ENCODE measurements at regions not wholly inside any gene's neighbourhood (a gene's known extent, or its start where the extent isn't known, plus 50 kb on each side); places are given as distances from the start of the nearest gene placed in this dataset.

DNA sequence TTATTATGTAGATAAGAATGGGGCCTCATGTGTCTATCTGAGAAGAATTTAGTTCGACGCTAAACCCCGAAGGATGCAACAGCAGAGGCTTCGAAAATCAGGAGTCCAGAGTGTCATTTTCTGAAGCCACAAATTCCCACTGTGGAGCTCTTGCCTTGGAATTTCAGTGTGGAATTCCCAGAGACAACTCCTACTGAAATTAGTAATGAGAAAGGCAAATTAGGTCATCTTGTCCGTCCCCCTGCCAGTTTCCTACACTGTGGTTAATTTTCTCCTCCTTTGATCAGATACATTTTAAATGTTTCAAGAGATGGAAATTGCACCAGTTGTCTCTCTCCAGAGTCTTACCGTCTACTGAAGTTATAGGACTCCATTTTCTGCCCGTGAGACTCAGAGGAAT is 633.6 kb downstream of the BNC2 start:
- no peak for DNase-seq (ENCODE audit: low read depth in 2 of 2)

DNA sequence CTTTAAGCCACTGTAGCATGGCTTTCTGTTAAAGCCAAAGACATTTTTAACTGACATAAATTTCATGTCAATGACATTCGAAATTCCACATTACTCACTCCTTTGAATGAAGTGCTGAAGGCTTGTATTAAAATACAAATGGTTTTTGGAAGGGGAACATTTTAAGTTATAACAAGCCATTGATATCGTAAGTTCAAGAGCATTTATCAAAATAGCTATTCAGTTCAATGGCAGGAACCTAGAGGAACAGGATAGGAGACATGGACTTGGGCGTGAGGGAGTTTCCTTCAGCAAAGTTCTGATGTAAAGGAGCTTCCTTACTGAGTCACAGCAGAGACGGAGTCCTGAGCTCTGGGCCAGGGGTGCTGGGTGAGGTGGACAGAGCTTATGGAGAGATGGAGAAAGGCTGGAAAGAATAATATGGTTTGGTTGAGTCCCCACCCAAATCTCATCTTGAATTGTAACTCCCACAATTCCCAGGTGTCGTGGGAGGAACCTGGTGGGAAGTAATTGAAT is 631.8 kb downstream of the BNC2 start:
- DNase-seq (ENCODE audit: low read depth in 2 of 2): no peak

DNA sequence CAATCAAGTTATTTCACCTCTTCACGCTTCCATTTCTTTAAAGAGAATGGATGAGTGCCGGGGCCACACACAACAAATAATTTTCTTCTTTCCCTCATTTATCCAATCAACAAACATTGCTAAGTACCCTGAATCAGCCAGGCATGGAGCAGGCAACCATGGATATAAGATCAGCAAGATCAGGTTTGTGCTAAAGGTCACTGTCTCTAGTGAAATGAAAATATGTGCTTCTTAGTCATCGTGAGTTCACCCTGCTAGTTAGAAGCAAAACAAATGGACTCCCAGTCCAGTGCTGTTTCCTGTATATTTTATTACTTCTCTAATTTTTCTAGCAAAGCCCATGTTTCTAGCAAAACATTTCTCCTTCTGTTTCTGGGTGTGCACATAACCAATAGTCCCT is 629.2 kb downstream of the BNC2 start:
- DNase-seq (ENCODE audit: low read depth in 2 of 2): no peak

DNA sequence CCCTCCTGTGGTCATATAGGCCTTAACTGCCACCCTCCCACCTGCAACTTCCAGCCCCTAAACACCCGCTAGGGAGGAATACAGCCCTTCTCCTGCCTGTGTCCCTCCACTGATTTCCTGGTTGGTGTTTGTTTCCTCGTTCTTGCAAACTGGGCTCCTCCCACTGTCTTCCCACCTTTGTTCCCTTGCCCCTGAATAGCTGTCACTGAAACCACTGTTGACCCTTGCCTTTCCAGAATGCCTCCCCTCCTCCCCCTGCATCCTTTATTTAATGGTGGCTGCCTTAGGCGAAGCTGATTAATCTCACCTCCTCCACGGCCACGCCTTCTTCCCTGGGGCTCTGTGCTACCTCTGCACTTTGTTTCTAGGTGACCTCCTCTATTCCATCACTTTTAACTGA is 626.7 kb downstream of the BNC2 start:
- no peak for DNase-seq (ENCODE audit: low read depth in 2 of 2)

DNA sequence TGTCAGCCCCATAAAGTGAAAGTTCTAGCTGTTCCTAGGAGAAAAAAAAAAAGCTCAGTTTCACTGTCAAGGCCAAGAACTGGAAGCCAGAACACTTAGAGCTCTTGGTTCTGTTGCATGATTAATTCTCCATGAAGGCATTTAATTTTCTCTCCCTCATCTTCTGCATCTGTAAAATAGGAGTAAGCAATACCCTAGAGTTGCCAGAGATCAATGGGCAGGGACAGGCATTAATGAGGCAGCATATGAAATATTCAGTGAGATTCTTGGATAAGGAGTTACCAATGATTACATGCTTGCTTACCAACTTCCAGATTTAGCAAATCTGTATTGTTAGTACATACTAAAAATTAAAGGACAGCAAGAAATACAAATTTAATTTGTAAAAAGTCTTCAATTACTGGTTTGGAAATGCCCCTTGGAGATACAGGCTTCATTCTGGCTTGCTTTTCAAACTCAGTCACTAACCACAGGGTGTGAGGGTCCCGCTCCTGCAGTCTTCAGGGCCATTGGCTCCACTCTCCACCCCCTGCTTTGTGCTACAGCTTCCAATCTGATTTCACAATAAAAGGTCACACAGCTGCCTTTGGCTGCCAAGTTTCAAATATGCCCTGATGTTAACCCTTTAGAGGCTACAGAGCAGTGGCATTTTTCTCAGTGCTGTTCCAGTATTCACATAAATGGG is 624.6 kb downstream of the BNC2 start:
- DNase-seq (ENCODE audit: low read depth in 2 of 2): no peak

DNA sequence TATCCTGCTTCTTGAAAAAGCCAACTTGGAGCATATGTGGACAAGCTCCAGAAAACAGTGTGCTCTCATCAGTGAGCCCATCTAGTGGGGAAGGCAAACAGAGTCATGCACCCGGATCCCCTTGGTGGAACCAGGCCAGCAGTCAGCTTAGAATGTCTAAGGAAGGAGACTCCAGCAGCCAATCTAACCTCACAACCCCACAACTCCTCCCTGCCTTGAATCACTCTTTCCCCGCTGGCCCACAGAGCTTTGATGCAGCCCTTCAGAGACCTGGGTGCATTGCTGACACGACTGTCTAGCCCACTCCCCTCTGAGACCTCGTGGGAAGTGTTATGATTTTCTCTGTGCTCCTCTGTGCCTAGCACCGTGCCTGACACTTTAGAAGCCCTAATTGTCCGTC is 623.7 kb downstream of the BNC2 start:
- DNase-seq (ENCODE audit: low read depth in 2 of 2): no peak

DNA sequence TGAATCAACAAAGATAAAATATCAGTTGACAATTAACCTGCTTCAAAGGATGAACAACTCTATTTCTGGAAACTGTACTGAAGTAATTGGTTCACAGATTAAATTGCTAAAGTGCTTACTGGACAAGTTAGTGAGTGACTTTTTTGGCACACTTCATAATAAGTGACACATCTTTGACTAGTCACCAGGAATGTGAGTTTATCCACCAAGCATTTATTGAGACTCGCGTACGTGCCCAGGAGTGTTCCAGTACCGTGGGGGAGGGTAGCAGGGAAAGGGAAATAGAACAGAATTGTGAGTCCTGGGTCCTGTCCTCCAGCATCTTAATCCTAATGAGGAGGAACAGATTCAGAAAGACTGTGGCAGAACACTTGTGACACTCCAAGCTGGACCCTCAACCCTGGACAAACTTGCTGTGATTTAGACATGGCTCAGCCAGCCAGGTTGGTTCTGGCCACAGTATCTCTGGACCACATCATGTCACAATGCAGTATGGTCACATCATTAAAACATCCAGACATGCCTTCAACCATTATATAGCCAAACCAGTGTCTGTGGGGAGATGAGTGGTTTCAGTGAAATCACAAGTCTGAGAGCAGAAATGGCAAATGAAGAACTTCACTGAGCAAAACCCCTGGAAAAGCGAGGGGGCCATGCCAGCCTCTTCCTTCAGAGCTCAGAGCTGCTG is 623.1 kb downstream of the BNC2 start:
- no peak for DNase-seq (ENCODE audit: low read depth in 2 of 2)

DNA sequence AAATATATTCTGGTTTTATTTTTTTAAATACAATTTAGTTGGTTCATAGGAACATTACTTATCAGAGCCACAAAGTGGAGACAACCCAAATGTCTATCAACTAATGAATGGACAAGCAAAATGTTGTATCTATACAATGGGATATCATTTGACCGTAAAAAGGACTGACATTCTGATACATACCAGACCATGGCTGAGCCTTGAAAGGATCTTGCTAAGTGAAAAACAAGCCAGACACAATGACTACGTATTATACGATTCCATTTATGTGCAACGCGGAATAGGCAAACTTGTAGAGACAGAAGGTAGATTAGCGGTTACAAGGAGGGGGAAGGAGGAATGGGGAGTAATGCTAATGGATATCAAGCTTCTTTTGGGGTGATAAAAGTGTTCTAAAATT is 621.6 kb downstream of the BNC2 start:
- DNase-seq (ENCODE audit: low read depth in 2 of 2): no peak

DNA sequence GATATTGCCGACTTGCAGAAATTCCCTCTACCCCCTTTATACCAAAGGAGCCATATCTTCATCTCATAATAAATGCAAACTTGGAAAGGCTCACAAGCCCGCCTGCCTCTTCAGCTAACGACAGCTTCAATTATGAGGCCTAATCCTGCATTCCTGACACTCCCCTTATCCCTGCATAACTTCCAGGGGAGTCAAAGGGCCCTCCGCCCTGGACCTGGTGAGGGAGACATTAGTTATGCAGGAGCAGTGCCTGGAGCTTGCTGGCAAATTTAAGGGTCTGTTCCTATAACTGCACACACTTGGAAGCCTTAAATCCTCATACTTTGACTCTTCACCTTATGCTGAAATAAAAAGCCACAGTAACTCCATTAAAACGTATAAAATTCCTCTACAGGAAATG is 617.9 kb downstream of the BNC2 start:
- DNase-seq (ENCODE audit: low read depth in 2 of 2): no peak

DNA sequence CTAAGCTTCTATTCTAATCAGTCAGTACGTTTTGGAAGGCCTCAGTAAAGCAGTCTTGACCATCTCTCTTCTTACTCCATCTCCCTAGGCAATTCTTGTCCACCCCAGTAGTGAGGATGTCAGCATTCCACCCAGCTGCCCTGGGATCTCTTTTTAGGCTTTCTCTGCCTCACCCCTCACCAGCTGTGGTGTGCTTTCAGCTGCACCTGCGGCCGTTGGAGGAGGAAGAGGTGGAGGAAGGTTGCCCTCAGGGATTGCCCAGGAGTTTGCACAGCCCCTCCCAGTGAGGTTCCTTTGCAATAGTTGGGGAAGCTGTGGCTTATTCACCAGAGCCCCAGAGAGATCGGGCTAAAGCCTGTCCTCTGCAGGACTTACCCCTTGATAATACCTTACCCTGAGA is 615.8 kb downstream of the BNC2 start:
- no peak for DNase-seq (ENCODE audit: low read depth in 2 of 2)

DNA sequence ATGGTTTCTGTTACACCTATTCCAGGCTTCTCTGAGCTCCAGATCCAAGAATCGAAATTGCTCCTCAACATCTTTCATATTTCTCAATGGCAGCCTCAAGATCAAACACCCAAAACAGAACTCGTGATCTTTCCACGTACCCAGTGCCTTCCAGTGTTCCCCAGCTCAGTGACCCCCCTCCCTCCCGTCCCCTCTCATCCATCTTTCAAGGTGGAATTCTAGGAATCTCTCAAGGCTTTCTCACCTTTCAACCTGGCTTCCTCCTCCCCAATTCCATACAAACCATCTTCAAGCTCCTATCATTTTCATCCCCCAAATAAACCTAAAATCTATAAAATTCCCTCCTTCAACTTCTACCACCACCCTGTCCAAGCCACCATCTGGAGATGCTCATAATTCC is 615.3 kb downstream of the BNC2 start:
- DNase-seq (ENCODE audit: low read depth in 2 of 2): no peak

DNA sequence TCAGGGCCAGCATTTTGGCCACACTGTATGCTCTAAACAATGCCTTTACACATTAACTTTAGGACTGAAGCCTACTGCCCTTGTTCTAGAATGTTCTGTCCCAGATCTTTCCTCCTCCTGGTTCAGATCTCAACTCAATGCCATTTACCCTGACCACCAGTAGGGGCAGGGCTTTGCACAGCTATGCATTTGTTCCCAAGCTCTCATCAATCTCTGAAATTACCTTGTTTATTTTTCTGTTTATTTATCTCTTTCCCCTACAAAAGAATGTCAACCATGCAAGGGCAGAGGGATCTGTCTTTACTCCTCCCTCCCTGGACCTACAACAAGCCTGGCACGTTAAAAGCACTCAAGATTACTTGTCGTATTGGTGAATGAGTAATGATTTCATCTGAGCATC is 612.9 kb downstream of the BNC2 start:
- DNase-seq (ENCODE audit: low read depth in 2 of 2): no peak

DNA sequence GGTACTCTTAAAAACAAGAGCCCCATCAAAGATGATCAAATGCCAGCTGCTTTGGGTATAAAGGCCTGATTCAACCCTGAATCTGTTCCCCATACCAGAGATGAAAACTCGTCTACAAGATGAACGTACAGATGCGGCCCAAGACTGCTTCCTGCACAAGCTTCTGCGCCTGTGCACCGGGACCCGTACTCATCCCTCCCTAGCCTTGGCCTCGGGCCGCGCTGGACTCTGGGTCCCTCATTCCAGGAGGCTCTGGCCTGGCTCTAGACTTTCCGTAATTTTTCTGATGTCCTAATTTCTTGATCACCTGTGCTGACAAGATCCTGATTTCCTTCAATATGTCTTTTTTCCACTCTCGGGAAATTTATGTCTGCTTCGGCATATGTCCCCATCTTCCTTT is 612.3 kb downstream of the BNC2 start:
- DNase-seq (ENCODE audit: low read depth in 2 of 2): no peak

DNA sequence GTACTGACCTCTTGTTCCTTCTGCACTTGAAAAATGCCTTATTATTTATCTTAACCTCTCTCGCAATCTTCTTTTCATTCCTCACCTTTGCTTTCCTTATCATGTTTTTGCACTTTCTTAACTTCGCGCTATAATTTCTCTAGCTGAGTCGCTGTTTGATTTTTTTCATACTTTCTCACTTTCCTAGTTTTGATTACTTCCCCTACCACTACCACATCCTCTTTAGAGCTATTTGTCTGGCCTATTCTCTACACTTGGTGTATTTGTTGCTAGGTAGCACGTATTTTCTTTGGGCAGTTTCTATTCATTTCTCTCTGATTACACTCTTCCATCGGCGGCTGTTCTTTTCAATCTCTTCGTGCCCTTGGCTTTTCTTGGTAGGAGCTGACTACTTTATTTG is 611.8 kb downstream of the BNC2 start:
- no peak for DNase-seq (ENCODE audit: low read depth in 2 of 2)

DNA sequence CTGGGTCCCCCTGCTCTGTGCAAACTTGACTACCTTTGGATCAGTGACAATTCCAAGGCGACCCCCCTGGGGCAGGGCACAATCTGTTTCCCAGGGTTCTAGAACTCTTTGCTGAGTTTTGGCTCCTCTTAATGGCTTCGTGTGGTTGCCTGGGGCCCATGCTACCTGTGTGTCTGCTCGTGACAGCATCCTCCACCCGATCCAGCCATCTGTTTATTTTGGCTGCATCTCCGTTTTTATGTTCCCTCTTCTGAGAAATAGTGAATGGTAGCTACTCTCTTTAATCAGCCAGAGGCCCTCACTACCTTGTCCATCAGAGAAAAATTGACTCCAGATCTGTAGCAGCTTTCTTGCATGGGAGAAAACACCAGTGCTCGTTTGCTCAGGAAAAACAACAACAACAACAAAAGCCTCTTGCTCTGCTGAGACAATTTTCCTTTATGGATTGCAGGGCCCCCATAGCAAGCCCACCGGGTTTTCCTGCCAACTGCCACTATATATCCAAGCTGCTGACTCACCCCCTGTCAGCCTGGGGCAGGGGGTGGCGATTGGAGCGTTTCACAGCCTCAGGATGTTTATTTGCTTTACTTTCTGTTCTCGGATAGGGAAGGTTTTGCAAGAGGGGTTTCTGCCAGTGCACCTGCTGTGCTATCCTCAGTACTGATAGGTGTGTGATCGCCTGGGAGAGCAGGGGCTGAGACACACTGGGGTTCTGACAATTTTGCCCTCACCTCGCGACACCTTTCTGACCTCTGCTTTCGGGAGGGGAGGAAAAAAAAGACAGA is 607.8 kb downstream of the BNC2 start:
- no peak for DNase-seq (ENCODE audit: low read depth in 2 of 2)

DNA sequence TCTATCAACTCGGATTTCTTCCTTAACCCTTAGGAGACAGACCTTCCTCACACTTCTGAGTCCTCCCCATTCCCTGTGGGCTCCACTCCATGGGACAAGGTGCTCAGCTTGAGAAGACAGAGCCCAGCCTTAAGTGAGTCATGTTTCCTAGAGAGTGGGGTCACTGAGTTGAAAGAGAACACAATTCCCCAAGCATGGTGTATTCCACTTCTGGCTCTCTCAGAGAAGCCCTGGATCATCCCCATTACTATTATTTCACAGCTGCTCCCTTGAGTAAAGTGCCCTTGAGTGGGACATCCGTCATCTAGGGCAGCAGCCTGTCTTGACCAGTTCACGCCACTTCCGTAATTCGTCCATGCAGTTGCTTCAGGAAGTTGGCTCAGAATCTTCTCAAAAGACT is 604.8 kb downstream of the BNC2 start:
- no peak for DNase-seq (ENCODE audit: low read depth in 2 of 2)

DNA sequence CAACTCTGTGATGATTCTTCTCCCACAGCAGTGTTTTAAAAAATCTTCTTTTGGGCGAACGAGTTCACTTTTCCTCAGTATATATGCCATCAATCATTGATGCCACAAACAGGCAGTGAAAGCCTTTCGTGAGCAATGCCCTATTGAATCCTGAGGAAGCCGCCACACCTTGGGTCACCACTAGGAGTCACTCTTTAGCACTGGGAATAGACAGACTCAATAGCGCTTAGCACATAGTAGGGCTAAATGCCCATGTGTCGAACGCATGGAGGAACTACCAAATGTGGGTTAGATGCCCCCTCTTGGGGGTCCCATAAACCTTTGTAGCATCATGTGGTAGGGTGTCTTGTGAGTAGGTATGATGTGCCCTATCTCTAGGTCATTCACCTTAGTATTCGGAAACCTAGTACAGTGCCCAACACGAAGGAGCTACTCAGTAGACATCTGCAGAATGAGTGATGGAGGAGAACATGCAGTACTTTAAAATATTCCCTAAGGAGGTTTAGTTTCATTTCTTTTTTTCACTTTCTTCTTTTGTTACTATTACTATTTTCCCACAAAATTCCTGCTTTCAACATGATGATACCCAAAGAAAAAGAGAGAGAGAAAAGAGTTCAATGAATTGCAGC is 603.7 kb downstream of the BNC2 start:
- DNase-seq (ENCODE audit: low read depth in 2 of 2): no peak

DNA sequence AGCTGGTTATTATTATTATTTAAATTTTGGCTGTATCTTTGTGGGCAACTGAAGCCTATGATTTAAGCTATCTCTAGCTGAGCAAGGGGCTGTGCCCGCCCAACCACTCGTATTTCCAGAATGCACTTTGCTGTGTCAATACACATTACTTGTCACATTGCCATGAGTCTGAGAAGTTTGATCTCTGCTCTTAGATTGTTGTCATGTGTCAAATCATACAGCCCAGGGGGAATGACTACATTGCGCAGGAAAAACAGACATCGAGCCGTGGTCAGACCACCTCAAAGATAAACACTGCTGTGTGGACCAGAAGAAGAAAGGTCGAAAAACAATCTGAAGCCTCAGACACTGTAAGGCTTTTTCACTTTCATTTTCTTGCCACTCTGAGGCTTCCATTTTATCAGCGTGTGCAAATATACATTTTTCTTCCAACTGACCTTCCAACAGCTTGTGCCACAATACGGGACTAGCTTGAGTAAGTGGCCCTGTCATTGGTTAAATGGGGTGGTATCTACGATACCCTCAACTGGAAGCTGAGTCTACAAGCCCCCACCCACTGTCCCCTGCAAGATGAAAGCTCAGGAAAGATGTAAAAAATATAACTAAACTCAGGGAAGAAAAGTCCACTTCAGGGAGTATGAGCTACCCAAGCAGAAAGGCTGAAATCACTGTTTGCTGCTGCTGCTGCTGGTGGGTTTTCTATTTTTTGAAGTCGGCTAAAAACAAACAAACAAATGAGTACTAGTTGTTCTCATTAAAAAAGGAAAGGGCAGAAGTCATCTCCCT is 603.0 kb downstream of the BNC2 start:
- no peak for DNase-seq (ENCODE audit: low read depth in 2 of 2)

DNA sequence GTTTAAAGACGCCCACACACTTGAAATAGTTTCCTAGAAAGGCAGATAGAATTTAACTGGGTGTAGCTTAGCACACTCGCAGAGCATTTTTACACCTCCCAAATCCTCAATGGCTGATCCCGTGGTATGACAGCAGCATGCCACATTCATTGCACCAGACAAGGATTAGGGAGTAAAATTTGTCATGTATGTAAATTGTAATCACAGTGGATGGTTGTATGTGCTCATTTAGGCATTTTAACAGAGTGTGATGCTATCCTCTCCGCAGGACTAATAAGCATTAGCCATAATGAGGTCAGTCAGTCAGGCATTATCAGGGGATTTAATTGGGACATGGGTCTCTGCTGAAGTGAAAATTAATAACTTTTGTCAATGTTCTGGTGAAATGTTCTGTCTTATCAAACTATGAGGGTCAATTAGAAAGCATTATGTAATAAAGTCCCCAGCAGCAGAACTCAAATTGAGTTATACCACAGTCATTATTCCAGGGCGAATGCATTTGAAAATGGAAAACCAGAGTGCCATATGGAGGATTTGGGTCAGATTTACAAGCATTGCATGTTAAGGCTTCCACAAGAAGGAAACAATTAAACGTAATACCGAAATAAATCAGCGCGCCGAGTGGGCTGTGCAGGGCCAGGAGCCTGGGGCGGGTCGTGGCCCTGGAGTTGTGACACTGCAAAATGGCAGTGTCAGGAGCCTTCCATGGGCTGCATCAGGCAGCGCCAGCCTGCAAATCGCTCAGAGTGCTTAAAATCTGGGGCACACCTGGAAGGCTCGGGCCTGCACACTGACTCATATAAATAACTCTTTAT is 602.2 kb downstream of the BNC2 start:
- no peak for DNase-seq (ENCODE audit: low read depth in 2 of 2)

DNA sequence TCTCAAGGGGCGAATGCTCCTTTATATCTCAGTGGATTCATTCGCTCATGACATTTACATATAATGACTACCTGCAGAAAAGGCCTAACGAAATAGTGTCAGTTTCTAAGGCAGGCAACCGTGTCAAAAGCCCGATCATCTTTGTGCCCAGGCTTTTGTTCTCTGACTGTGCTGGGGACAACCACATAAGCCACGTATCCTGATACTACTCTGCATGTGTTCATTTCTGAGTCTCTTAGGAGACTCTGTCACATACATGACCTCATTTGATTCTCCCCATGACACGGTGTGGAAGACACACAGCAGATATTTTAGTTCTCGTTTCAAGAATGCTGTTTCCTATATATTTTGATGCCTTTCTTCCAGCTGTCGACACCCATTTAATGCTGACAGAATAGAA is 598.5 kb downstream of the BNC2 start:
- no peak for DNase-seq (ENCODE audit: low read depth in 2 of 2)

DNA sequence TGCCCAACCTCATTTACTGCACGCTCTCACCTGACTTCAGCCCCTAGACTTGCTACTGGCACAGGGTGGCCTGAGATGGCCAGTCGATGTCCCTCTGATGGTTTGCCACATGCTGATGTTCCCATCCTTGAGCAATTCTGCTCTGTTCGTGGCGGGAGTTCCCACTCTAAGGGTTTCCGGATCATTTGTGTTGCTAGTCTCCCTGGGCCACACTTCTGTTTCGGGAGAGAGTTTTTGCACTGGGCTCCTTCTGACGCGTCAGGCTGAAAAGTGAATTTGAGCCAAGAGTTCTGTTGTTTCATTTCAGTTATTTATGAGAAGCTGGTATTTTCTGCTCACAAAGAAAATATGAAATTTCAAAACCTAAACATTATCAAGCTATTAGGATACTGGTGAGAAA is 597.7 kb downstream of the BNC2 start:
- DNase-seq (ENCODE audit: low read depth in 2 of 2): no peak

All from stimulated activated CD4-positive, alpha-beta T cell treated with anti-CD3 and anti-CD28 coated beads, Interleukin-15, amount 100 ng/mL, for 48 hours (primary cell).